HG03565 (cell line): ENCODE measurements at regions not wholly inside any gene's neighbourhood (a gene's known extent, or its start where the extent isn't known, plus 50 kb on each side); places are given as distances from the start of the nearest gene placed in this dataset.

Experiments
- ATAC-seq: cut with Tn5 transposase; IDR thresholded peaks from one replicate; pipeline ENCODE4 v1.9.1; 2021; ENCODE audit warnings: mild to moderate bottlenecking, moderate library complexity; ENCODE audit not compliant: unreplicated experiment

- no peak for ATAC-seq
Observed at GRCh38 chr3:177946497-177946896, 589.7 kb upstream of the KCNMB2 start.

- ATAC-seq, result no peak
Observed at GRCh38 chr3:177946936-177947335, 589.3 kb upstream of the KCNMB2 start.

GRCh38 chr3:177947901-177948300 lies 588.3 kb upstream of the KCNMB2 start:
- ATAC-seq, result no peak

GRCh38 chr3:177948716-177949425 lies 587.4 kb upstream of the KCNMB2 start:
- no peak for ATAC-seq

GRCh38 chr3:177959188-177959587 lies 577.0 kb upstream of the KCNMB2 start:
- ATAC-seq, result no peak

- ATAC-seq, result no peak
Observed at GRCh38 chr3:177960014-177960413, 576.2 kb upstream of the KCNMB2 start.

GRCh38 chr3:177960722-177961121 lies 575.5 kb upstream of the KCNMB2 start:
- ATAC-seq, result no peak

- ATAC-seq, result no peak
Observed at GRCh38 chr3:177961784-177962183, 574.5 kb upstream of the KCNMB2 start.

GRCh38 chr3:177966493-177966892 lies 569.7 kb upstream of the KCNMB2 start:
- no peak for ATAC-seq

GRCh38 chr3:177968891-177969290 lies 567.3 kb upstream of the KCNMB2 start:
- ATAC-seq, result no peak

GRCh38 chr3:177973241-177973840 lies 562.9 kb upstream of the KCNMB2 start:
- no peak for ATAC-seq

GRCh38 chr3:177976241-177976640 lies 560.0 kb upstream of the KCNMB2 start:
- ATAC-seq, result no peak

- ATAC-seq, result no peak
Observed at GRCh38 chr3:177976866-177977265, 559.4 kb upstream of the KCNMB2 start.

- no peak for ATAC-seq
Observed at GRCh38 chr3:177977381-177978158, 558.7 kb upstream of the KCNMB2 start.

GRCh38 chr3:177978946-177979345 lies 557.3 kb upstream of the KCNMB2 start:
- no peak for ATAC-seq

- no peak for ATAC-seq
Observed at GRCh38 chr3:177979703-177980102, 556.5 kb upstream of the KCNMB2 start.

- peak; percentile 24 for ATAC-seq
Observed at GRCh38 chr3:177981576-177981975, 554.7 kb upstream of the KCNMB2 start.

GRCh38 chr3:177982034-177982433 lies 554.2 kb upstream of the KCNMB2 start:
- ATAC-seq, result peak; percentile 46

GRCh38 chr3:177983320-177983719 lies 552.9 kb upstream of the KCNMB2 start:
- no peak for ATAC-seq

GRCh38 chr3:177992993-177993970 lies 543.0 kb upstream of the KCNMB2 start:
- no peak for ATAC-seq

GRCh38 chr3:177994976-177995375 lies 541.3 kb upstream of the KCNMB2 start:
- ATAC-seq, result no peak
